ENCODE measurements at regions not wholly inside any gene's neighbourhood (a gene's known extent, or its start where the extent isn't known, plus 50 kb on each side); places are given as distances from the start of the nearest gene placed in this dataset.
"Not testable (repeated sequence)": the region's sequence is repeated elsewhere in the genome, so short reads cannot be mapped to it uniquely, and the experiment has no call there.

- DNase-seq (ENCODE audit: low read depth): no peak
- TF ChIP-seq CTCF (IDR thresholded peaks at IDR 0.05; ENCODE audit: control insufficient read depth, insufficient read depth, low read depth, low read length, missing control alignments): no peak
- no peak overlapping the region for H3K4me3 ChIP-seq (ENCODE audit: control insufficient read depth, low read depth, low read length)
These were observed 167.7 kb upstream of the KCTD7 start for GRCh38 chr7:66460921-66461361.

GRCh38 chr7:66461397-66461796 is 167.3 kb upstream of the KCTD7 start:
- H3K4me3 ChIP-seq (ENCODE audit: control insufficient read depth, low read depth, low read length); DNase-seq (ENCODE audit: low read depth): not testable (repeated sequence)

- not testable (repeated sequence) for H3K4me3 ChIP-seq (ENCODE audit: control insufficient read depth, low read depth, low read length)
These were observed 165.8 kb upstream of the KCTD7 start for GRCh38 chr7:66462831-66463230.

GRCh38 chr7:66464059-66464458 is 164.6 kb upstream of the KCTD7 start:
- no peak for DNase-seq (ENCODE audit: low read depth)
- no peak overlapping the region for H3K4me3 ChIP-seq (ENCODE audit: control insufficient read depth, low read depth, low read length)
- TF ChIP-seq CTCF (IDR thresholded peaks at IDR 0.05; ENCODE audit: control insufficient read depth, insufficient read depth, low read depth, low read length, missing control alignments): no peak

More at GRCh38 chr7:66462831-66463230, 165.8 kb upstream of the KCTD7 start:
- DNase-seq (ENCODE audit: low read depth): not testable (repeated sequence)

- no peak for TF ChIP-seq CTCF (IDR thresholded peaks at IDR 0.05; ENCODE audit: control insufficient read depth, insufficient read depth, low read depth, low read length, missing control alignments)
- no peak for DNase-seq (ENCODE audit: low read depth)
- H3K4me3 ChIP-seq (ENCODE audit: control insufficient read depth, low read depth, low read length): no peak overlapping the region
These were observed 162.5 kb upstream of the KCTD7 start for GRCh38 chr7:66466081-66466600.

GRCh38 chr7:66467887-66468286 is 160.8 kb upstream of the KCTD7 start:
- TF ChIP-seq CTCF (IDR thresholded peaks at IDR 0.05; ENCODE audit: control insufficient read depth, insufficient read depth, low read depth, low read length, missing control alignments): no peak
- DNase-seq (ENCODE audit: low read depth): no peak
- H3K4me3 ChIP-seq (ENCODE audit: control insufficient read depth, low read depth, low read length): no peak overlapping the region

GRCh38 chr7:66473064-66473463 is 155.6 kb upstream of the KCTD7 start:
- not testable (repeated sequence) for H3K4me3 ChIP-seq (ENCODE audit: control insufficient read depth, low read depth, low read length); DNase-seq (ENCODE audit: low read depth)

GRCh38 chr7:66474441-66474840 is 154.2 kb upstream of the KCTD7 start:
- H3K4me3 ChIP-seq (ENCODE audit: control insufficient read depth, low read depth, low read length): no peak overlapping the region
- no peak for TF ChIP-seq CTCF (IDR thresholded peaks at IDR 0.05; ENCODE audit: control insufficient read depth, insufficient read depth, low read depth, low read length, missing control alignments)
- DNase-seq (ENCODE audit: low read depth): no peak

- not testable (repeated sequence) for DNase-seq (ENCODE audit: low read depth); H3K4me3 ChIP-seq (ENCODE audit: control insufficient read depth, low read depth, low read length)
These were observed 152.6 kb upstream of the KCTD7 start for GRCh38 chr7:66476056-66476455.

- not testable (repeated sequence) for DNase-seq (ENCODE audit: low read depth); H3K4me3 ChIP-seq (ENCODE audit: control insufficient read depth, low read depth, low read length)
These were observed 150.8 kb upstream of the KCTD7 start for GRCh38 chr7:66477822-66478397.

GRCh38 chr7:66481229-66481628 is 147.5 kb upstream of the KCTD7 start:
- H3K4me3 ChIP-seq (ENCODE audit: control insufficient read depth, low read depth, low read length); DNase-seq (ENCODE audit: low read depth): not testable (repeated sequence)

GRCh38 chr7:66489065-66489464 is 139.6 kb upstream of the KCTD7 start:
- DNase-seq (ENCODE audit: low read depth); H3K4me3 ChIP-seq (ENCODE audit: control insufficient read depth, low read depth, low read length): not testable (repeated sequence)

- DNase-seq (ENCODE audit: low read depth); H3K4me3 ChIP-seq (ENCODE audit: control insufficient read depth, low read depth, low read length): not testable (repeated sequence)
These were observed 138.9 kb upstream of the KCTD7 start for GRCh38 chr7:66489741-66490140.

Measured in AG09309 (cell line).